SK-N-MC (cell line): ENCODE measurements at regions not wholly inside any gene's neighbourhood (a gene's known extent, or its start where the extent isn't known, plus 50 kb on each side); places are given as distances from the start of the nearest gene placed in this dataset.

Experiments used
- EZH2 ChIP-seq: fragments of 200-600 bp; sonication (generic); IDR thresholded peaks from one replicate; pipeline ENCODE4 v1.6.1; 2017; ENCODE audit warnings: antibody characterized with exemption
- FOXP2 ChIP-seq: optimal IDR thresholded peaks from 2 replicates; pipeline ENCODE3; 2011; ENCODE audit warnings: mild to moderate bottlenecking, moderate library complexity; ENCODE audit not compliant: insufficient read depth; ENCODE audit errors: extremely low read length, control extremely low read depth
- POLR2AphosphoS5 ChIP-seq: IDR thresholded peaks from 2 replicates; pipeline ENCODE4 v1.6.1; 2012; ENCODE audit warnings: mild to moderate bottlenecking, low read depth, low read length, borderline replicate concordance

- TF ChIP-seq EZH2 = no peak
- no peak for TF ChIP-seq POLR2AphosphoS5
- TF ChIP-seq FOXP2 = no peak
Observed at GRCh38 chrX:42462917-42463316, 315.0 kb downstream of the PPP1R2C start.
